ENCODE measurements at regions not wholly inside any gene's neighbourhood (a gene's known extent, or its start where the extent isn't known, plus 50 kb on each side); places are given as distances from the start of the nearest gene placed in this dataset.

DNA sequence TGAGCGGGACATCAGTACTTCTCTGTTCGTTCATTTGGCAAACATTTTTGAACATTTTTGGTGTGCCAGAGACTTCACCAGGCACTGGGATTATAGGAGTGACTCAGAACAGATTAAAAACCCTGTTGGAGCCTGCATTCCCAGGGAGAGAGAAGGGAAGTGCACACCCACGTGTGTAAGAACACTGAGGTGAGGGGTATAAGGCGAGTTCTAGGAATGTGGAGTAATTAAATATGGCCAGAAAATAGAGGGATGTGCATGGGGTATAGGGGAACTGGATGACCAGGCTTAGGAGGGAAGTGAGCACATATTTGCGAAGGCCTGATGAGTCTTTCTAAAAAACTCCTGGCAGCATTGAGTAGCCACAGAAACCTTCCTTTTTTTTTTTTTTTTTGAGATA lies 401.2 kb upstream of the C2CD4B start:
- ATAC-seq (no peak), DNase-seq (ENCODE audit: low spot score) (no peak)
- H3K36me3 Mint-ChIP-seq, result no peaks in the 10 kb centered on the region
- TF ChIP-seq ZNF423 (CRISPR knock-in tag; IDR thresholded peaks at IDR 0.05) (no peak), GRHL2 (CRISPR knock-in tag; IDR thresholded peaks at IDR 0.05; ENCODE audit: insufficient replicate concordance, severe bottlenecking) (no peak), ZNF671 (CRISPR knock-in tag; IDR thresholded peaks at IDR 0.05) (no peak), NR3C1 (CRISPR knock-in tag; conservative IDR thresholded peaks at IDR 0.05; ENCODE audit: low read depth) (no peak), CREB1 (CRISPR knock-in tag; IDR thresholded peaks at IDR 0.05) (no peak)
- TF ChIP-seq, protein P1, sequence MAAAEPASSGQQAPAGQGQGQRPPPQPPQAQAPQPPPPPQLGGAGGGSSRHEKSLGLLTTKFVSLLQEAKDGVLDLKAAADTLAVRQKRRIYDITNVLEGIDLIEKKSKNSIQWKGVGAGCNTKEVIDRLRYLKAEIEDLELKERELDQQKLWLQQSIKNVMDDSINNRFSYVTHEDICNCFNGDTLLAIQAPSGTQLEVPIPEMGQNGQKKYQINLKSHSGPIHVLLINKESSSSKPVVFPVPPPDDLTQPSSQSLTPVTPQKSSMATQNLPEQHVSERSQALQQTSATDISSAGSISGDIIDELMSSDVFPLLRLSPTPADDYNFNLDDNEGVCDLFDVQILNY (CRISPR knock-in tag; IDR thresholded peaks at IDR 0.05), result no peak
- TF ChIP-seq, protein P2, sequence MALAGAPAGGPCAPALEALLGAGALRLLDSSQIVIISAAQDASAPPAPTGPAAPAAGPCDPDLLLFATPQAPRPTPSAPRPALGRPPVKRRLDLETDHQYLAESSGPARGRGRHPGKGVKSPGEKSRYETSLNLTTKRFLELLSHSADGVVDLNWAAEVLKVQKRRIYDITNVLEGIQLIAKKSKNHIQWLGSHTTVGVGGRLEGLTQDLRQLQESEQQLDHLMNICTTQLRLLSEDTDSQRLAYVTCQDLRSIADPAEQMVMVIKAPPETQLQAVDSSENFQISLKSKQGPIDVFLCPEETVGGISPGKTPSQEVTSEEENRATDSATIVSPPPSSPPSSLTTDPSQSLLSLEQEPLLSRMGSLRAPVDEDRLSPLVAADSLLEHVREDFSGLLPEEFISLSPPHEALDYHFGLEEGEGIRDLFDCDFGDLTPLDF (CRISPR knock-in tag; IDR thresholded peaks at IDR 0.05), result no peak
- TF ChIP-seq, protein P3, sequence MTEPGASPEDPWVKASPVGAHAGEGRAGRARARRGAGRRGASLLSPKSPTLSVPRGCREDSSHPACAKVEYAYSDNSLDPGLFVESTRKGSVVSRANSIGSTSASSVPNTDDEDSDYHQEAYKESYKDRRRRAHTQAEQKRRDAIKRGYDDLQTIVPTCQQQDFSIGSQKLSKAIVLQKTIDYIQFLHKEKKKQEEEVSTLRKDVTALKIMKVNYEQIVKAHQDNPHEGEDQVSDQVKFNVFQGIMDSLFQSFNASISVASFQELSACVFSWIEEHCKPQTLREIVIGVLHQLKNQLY (CRISPR knock-in tag; IDR thresholded peaks at IDR 0.05), result no peak
- H3K4me1 Mint-ChIP-seq, result peaks cover 36% of the 10 kb centered on the region
- no peaks in the 10 kb centered on the region for H3K27me3 Mint-ChIP-seq (ENCODE audit: low read depth)
- CTCF ChIA-PET, result no interaction called here
- POLR2A ChIA-PET, result no interaction called here
- no peak overlapping the region for H3K27ac Mint-ChIP-seq
- no peaks in the 10 kb centered on the region for H3K9me3 Mint-ChIP-seq
- H3K4me3 Mint-ChIP-seq, result no peak overlapping the region

DNA sequence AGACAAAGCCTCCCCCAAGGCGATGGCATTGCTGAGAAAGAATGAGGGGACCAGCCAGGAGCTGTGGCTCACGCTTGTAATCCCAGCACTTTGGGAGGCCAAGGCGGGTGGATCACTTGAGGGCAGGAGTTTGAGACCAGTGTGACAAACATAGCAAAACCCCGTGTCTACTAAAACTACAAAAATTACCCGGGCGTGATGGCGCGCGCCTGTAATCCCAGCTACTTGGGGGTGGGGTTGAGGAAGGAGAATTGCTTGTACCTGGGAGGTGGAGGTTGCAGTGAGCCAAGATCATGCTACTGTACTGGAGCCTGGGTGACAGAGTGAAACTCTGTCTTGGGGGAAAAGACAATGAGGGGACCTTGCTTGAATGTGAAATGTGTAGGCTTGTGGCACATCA lies 402.4 kb upstream of the C2CD4B start:
- H3K4me3 Mint-ChIP-seq, result no peak overlapping the region
- ATAC-seq, result no peak

DNA sequence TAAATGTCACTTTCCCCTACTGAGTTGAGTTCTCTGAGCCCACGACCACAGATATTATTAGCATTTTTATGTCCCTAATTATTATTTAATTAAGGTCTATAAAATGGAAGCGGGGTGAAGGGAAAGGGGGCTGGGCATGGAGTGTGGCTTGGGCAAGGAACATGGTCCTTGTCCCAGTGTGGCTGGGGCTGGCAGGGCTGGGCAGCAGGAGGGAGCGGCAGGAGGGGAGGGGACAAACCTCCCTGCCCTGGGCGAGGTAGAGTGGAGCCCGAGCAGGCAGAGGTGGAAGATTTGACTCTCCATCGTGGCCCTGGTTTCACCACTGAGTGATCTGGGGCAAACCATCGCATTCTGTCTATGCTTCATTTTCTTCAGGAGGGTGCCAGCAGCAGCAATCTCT lies 402.9 kb upstream of the C2CD4B start:
- no peak overlapping the region for H3K27ac Mint-ChIP-seq
- no peak overlapping the region for H3K4me3 Mint-ChIP-seq
- no peaks in the 10 kb centered on the region for H3K27me3 Mint-ChIP-seq (ENCODE audit: low read depth)
- CTCF ChIA-PET, result interaction anchor here (1.4 kb wide), 1 partner anchor 19 kb away, joined by 4 read pairs; no protein-coding TSS in a partner anchor
- H3K36me3 Mint-ChIP-seq, result no peaks in the 10 kb centered on the region
- no peaks in the 10 kb centered on the region for H3K9me3 Mint-ChIP-seq
- ATAC-seq (no peak), DNase-seq (ENCODE audit: low spot score) (no peak)
- peaks cover 34% of the 10 kb centered on the region for H3K4me1 Mint-ChIP-seq
- TF ChIP-seq ZNF232 (CRISPR knock-in tag; IDR thresholded peaks at IDR 0.05) (no peak), RELA (CRISPR knock-in tag; IDR thresholded peaks at IDR 0.05; ENCODE audit: borderline replicate concordance) (no peak), ZNF263 (CRISPR knock-in tag; IDR thresholded peaks at IDR 0.05; ENCODE audit: low read depth) (no peak), CBFB (CRISPR knock-in tag; IDR thresholded peaks at IDR 0.05; ENCODE audit: low read depth) (no peak)
- TF ChIP-seq, protein P4, sequence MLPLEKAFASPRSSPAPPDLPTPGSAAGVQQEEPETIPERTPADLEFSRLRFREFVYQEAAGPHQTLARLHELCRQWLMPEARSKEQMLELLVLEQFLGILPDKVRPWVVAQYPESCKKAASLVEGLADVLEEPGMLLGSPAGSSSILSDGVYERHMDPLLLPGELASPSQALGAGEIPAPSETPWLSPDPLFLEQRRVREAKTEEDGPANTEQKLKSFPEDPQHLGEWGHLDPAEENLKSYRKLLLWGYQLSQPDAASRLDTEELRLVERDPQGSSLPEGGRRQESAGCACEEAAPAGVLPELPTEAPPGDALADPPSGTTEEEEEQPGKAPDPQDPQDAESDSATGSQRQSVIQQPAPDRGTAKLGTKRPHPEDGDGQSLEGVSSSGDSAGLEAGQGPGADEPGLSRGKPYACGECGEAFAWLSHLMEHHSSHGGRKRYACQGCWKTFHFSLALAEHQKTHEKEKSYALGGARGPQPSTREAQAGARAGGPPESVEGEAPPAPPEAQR (CRISPR knock-in tag; IDR thresholded peaks at IDR 0.05), result no peak
- TF ChIP-seq, protein P2 (CRISPR knock-in tag; IDR thresholded peaks at IDR 0.05), result no peak
- TF ChIP-seq, protein P1 (CRISPR knock-in tag; IDR thresholded peaks at IDR 0.05), result no peak
- TF ChIP-seq, protein P5, sequence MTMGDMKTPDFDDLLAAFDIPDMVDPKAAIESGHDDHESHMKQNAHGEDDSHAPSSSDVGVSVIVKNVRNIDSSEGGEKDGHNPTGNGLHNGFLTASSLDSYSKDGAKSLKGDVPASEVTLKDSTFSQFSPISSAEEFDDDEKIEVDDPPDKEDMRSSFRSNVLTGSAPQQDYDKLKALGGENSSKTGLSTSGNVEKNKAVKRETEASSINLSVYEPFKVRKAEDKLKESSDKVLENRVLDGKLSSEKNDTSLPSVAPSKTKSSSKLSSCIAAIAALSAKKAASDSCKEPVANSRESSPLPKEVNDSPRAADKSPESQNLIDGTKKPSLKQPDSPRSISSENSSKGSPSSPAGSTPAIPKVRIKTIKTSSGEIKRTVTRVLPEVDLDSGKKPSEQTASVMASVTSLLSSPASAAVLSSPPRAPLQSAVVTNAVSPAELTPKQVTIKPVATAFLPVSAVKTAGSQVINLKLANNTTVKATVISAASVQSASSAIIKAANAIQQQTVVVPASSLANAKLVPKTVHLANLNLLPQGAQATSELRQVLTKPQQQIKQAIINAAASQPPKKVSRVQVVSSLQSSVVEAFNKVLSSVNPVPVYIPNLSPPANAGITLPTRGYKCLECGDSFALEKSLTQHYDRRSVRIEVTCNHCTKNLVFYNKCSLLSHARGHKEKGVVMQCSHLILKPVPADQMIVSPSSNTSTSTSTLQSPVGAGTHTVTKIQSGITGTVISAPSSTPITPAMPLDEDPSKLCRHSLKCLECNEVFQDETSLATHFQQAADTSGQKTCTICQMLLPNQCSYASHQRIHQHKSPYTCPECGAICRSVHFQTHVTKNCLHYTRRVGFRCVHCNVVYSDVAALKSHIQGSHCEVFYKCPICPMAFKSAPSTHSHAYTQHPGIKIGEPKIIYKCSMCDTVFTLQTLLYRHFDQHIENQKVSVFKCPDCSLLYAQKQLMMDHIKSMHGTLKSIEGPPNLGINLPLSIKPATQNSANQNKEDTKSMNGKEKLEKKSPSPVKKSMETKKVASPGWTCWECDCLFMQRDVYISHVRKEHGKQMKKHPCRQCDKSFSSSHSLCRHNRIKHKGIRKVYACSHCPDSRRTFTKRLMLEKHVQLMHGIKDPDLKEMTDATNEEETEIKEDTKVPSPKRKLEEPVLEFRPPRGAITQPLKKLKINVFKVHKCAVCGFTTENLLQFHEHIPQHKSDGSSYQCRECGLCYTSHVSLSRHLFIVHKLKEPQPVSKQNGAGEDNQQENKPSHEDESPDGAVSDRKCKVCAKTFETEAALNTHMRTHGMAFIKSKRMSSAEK (CRISPR knock-in tag; IDR thresholded peaks at IDR 0.05; ENCODE audit: borderline replicate concordance), result no peak
- POLR2A ChIA-PET, result no interaction called here

More for the DNA sequence above, 402.4 kb upstream of the C2CD4B start:
- H3K27ac Mint-ChIP-seq, result peak overlapping the region; percentile 39; the same call in 1 of the 2 replicates
- DNase-seq (ENCODE audit: low spot score), result no peak
- no peaks in the 10 kb centered on the region for H3K27me3 Mint-ChIP-seq (ENCODE audit: low read depth)
- peaks cover 29% of the 10 kb centered on the region for H3K4me1 Mint-ChIP-seq
- ChIA-PET CTCF (interaction anchor here (1.4 kb wide), 1 partner anchor 18 kb away, joined by 4 read pairs; no protein-coding TSS in a partner anchor), POLR2A (no interaction called here)
- H3K9me3 Mint-ChIP-seq, result no peaks in the 10 kb centered on the region
- H3K36me3 Mint-ChIP-seq, result no peaks in the 10 kb centered on the region
- TF ChIP-seq JAZF1 (CRISPR knock-in tag; IDR thresholded peaks at IDR 0.05), result no peak
- TF ChIP-seq ZNF232 (CRISPR knock-in tag; IDR thresholded peaks at IDR 0.05), result no peak
- no peak for TF ChIP-seq NR1H2 (CRISPR knock-in tag; IDR thresholded peaks at IDR 0.05)
- no peak for TF ChIP-seq ZNF317 (CRISPR knock-in tag; IDR thresholded peaks at IDR 0.05; ENCODE audit: borderline replicate concordance, low read depth)
